Stomach (tissue), 4 donors: ENCODE measurements at regions not wholly inside any gene's neighbourhood (a gene's known extent, or its start where the extent isn't known, plus 50 kb on each side); places are given as distances from the start of the nearest gene placed in this dataset.

Experiments used
- EP300 ChIP-seq: sonication (generic); formaldehyde crosslinking; IDR thresholded peaks from one replicate; pipeline ENCODE4 v1.6.1; 2017; ENCODE audit warnings: antibody characterized with exemption
- POLR2A ChIP-seq, 4 donors: fragments of 450-650 bp; IDR thresholded peaks; one replicate each; pipeline ENCODE4 v1.6.1; 2016; ENCODE audit warnings: antibody characterized with exemption in 4 of 4, control low read depth in 2 of 4, mild to moderate bottlenecking in 1 of 4, moderate library complexity in 1 of 4
- POLR2AphosphoS5 ChIP-seq, 3 donors: sonication (generic); formaldehyde crosslinking; IDR thresholded peaks; one replicate each; pipeline ENCODE4 v1.6.1; 2016; ENCODE audit warnings: antibody characterized with exemption in 3 of 3
- TF ChIP-seq, protein P1 (sequence below), 7 experiments: fragments of 450-650 bp in 4 of 7; fragments of 200-600 bp in 3 of 7; sonication (generic) in 3 of 7; IDR thresholded peaks; one replicate each; pipeline ENCODE4 v1.5.1; 2016 to 2019; ENCODE audit warnings: antibody characterized with exemption in 7 of 7, control low read depth in 2 of 7, mild to moderate bottlenecking in 1 of 7

DNA sequence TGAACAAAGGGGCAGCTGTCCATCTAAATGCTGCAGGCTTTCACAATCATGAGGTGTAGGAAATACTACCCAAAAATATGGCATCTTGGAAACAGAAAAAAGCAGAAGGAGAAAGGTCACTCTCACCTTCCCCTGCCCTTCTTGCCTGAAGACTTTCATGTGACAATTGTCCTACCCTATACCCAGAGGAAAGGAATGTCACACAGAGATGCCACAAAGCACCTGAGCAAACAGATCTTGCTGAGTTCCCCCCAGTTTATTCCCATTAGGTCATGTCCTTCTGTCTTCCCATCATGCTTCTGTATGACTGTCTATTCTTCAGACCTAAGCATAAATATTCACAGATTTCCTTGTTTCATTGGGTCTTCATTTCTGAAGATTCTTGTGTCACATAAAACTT, 95.5 kb upstream of the KCNK12 start:
- TF ChIP-seq, protein P1, sequence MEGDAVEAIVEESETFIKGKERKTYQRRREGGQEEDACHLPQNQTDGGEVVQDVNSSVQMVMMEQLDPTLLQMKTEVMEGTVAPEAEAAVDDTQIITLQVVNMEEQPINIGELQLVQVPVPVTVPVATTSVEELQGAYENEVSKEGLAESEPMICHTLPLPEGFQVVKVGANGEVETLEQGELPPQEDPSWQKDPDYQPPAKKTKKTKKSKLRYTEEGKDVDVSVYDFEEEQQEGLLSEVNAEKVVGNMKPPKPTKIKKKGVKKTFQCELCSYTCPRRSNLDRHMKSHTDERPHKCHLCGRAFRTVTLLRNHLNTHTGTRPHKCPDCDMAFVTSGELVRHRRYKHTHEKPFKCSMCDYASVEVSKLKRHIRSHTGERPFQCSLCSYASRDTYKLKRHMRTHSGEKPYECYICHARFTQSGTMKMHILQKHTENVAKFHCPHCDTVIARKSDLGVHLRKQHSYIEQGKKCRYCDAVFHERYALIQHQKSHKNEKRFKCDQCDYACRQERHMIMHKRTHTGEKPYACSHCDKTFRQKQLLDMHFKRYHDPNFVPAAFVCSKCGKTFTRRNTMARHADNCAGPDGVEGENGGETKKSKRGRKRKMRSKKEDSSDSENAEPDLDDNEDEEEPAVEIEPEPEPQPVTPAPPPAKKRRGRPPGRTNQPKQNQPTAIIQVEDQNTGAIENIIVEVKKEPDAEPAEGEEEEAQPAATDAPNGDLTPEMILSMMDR (IDR thresholded peaks at IDR 0.05): no peak
- TF ChIP-seq POLR2A (IDR thresholded peaks at IDR 0.05) (no peak), POLR2AphosphoS5 (IDR thresholded peaks at IDR 0.05) (no peak), EP300 (no peak)
